GM19043 (cell line): ENCODE measurements at regions not wholly inside any gene's neighbourhood (a gene's known extent, or its start where the extent isn't known, plus 50 kb on each side); places are given as distances from the start of the nearest gene placed in this dataset.
"Not testable (repeated sequence)": the region's sequence is repeated elsewhere in the genome, so short reads cannot be mapped to it uniquely, and the experiment has no call there.

Experiments used
- ATAC-seq: cut with Tn5 transposase; IDR thresholded peaks from one replicate; pipeline ENCODE4 v1.9.1; 2021; ENCODE audit warnings: low read depth; ENCODE audit not compliant: unreplicated experiment

GRCh38 chr5:108541836-108542235 lies 159.9 kb upstream of the FBXL17 start:
- peak; percentile 66 for ATAC-seq

GRCh38 chr5:108536321-108536720 lies 154.4 kb upstream of the FBXL17 start:
- ATAC-seq = no peak

- ATAC-seq = not testable (repeated sequence)
These were observed 150.2 kb upstream of the FBXL17 start for GRCh38 chr5:108532129-108532445.

GRCh38 chr5:108531367-108532128 lies 149.7 kb upstream of the FBXL17 start:
- no peak for ATAC-seq

- no peak for ATAC-seq
These were observed 148.8 kb upstream of the FBXL17 start for GRCh38 chr5:108530706-108531105.

GRCh38 chr5:108529381-108529780 lies 147.5 kb upstream of the FBXL17 start:
- ATAC-seq = no peak

- ATAC-seq = no peak
These were observed 146.8 kb upstream of the FBXL17 start for GRCh38 chr5:108528655-108529054.

GRCh38 chr5:108524564-108524963 lies 142.7 kb upstream of the FBXL17 start:
- no peak for ATAC-seq

GRCh38 chr5:108523360-108523759 lies 141.5 kb upstream of the FBXL17 start:
- no peak for ATAC-seq

- peak; percentile 39 for ATAC-seq
These were observed 140.1 kb upstream of the FBXL17 start for GRCh38 chr5:108521841-108522506.

GRCh38 chr5:108521011-108521700 lies 139.3 kb upstream of the FBXL17 start:
- ATAC-seq = peak; percentile 90

- no peak for ATAC-seq
These were observed 134.9 kb upstream of the FBXL17 start for GRCh38 chr5:108516785-108517184.

- no peak for ATAC-seq
These were observed 133.7 kb upstream of the FBXL17 start for GRCh38 chr5:108515517-108516105.

GRCh38 chr5:108508979-108509378 lies 127.1 kb upstream of the FBXL17 start:
- ATAC-seq = no peak

- no peak for ATAC-seq
These were observed 125.7 kb upstream of the FBXL17 start for GRCh38 chr5:108507631-108508030.

- no peak for ATAC-seq
These were observed 123.7 kb upstream of the FBXL17 start for GRCh38 chr5:108505608-108506007.

GRCh38 chr5:108504974-108505373 lies 123.1 kb upstream of the FBXL17 start:
- no peak for ATAC-seq

- ATAC-seq = no peak
These were observed 122.1 kb upstream of the FBXL17 start for GRCh38 chr5:108503986-108504385.

GRCh38 chr5:108495615-108496014 lies 113.7 kb upstream of the FBXL17 start:
- ATAC-seq = not testable (repeated sequence)

- no peak for ATAC-seq
These were observed 106.1 kb upstream of the FBXL17 start for GRCh38 chr5:108487951-108488350.

- ATAC-seq = no peak
These were observed 102.1 kb upstream of the FBXL17 start for GRCh38 chr5:108484035-108484434.
